ENCODE measurements at regions not wholly inside any gene's neighbourhood (a gene's known extent, or its start where the extent isn't known, plus 50 kb on each side); places are given as distances from the start of the nearest gene placed in this dataset.

DNA sequence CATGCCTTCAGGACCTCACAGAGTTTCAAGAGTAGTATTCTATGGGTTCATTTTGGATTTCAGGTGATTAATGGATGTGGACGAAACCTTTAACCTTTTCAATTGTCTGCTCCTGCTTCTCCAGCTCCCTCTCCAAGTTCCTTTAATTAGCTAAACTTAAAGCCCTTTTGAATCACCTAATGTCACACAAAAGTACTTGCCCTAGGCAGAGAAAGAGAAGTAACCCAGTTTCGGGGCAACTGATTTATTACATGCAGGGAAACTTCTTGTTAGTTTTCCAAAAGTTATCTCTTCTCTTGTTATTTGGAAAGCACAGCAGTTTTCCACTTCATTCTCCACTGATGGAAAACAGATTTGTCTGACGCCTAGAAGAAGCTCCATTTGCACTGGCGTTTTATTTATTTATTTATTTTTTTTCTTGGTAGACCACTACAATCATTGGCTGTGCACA lies 407.7 kb upstream of the JARID2 start:
- DNase-seq (ENCODE audit: low spot score) (no peak), ATAC-seq (ENCODE audit: low FRiP score) (no peak)
- TF ChIP-seq, protein P1, sequence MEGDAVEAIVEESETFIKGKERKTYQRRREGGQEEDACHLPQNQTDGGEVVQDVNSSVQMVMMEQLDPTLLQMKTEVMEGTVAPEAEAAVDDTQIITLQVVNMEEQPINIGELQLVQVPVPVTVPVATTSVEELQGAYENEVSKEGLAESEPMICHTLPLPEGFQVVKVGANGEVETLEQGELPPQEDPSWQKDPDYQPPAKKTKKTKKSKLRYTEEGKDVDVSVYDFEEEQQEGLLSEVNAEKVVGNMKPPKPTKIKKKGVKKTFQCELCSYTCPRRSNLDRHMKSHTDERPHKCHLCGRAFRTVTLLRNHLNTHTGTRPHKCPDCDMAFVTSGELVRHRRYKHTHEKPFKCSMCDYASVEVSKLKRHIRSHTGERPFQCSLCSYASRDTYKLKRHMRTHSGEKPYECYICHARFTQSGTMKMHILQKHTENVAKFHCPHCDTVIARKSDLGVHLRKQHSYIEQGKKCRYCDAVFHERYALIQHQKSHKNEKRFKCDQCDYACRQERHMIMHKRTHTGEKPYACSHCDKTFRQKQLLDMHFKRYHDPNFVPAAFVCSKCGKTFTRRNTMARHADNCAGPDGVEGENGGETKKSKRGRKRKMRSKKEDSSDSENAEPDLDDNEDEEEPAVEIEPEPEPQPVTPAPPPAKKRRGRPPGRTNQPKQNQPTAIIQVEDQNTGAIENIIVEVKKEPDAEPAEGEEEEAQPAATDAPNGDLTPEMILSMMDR (IDR thresholded peaks at IDR 0.05) = no peak

DNA sequence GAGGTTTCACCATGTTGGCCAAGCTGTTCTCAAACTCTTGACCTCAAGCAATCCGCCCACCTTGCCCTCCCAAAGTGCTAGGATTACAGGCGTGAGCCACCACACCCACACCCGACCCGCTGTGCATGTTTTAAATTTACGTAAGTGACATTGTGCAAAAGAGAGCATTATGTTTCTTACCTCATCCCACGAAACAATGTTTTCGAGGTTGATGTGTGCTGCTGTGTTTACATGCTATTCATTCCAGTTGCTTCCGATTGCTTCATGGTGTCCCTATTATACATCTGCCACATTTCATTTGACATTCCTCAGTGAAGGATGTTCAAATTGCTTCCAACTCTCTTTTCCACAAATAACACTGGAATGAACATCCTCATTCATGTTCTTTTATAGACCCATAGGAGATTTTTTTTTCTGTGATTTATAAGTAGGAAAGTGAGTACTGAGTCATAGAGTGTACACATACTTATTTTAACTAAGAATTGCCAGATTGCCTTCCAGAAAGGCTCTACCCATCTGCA lies 403.9 kb upstream of the JARID2 start:
- no peak for DNase-seq (ENCODE audit: low spot score)
- peak; percentile 71 for ATAC-seq (ENCODE audit: low FRiP score)
- TF ChIP-seq, protein P1 (IDR thresholded peaks at IDR 0.05) = no peak

DNA sequence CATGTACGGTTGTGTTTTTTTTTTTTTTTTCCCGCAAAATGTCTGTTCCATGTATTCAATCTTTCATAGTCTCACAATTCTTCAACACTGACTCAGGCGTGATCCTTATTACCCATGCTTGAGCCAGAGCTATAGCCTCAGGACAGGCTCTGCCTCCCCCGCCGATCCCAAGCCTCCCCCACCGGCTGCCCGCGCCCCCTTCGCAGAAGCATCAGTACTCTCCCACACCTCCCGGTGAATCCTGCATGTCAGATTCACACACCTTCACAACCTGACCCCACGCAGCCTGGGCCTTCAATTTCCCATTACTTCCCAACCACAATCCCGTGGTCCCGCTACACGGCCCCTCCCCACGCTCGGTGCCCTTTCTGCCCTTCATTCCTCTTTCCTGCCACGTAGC lies 401.5 kb upstream of the JARID2 start:
- DNase-seq (ENCODE audit: low spot score) = no peak
- ATAC-seq (ENCODE audit: low FRiP score) = no peak
- TF ChIP-seq, protein P1 (IDR thresholded peaks at IDR 0.05) = no peak

DNA sequence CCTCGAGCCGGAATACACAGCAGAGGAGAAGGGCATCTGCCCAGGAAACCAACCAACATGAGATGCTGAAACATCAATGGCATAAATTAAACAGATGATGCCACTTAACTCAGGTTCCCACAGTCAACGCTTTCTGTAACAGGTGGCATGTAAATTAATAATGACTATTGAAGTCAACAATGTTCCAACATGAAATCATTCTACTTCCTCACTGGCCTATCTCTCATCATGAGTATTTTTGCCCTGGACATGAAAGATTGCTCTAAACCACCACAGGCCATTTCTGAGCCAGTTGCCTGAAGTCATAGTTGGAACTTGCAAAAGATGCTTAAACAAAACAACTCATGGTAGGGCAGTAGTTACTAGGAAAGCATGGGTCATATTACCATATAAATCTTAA lies 397.9 kb upstream of the JARID2 start:
- DNase-seq (ENCODE audit: low spot score) = no peak
- no peak for ATAC-seq (ENCODE audit: low FRiP score)
- TF ChIP-seq, protein P1 (IDR thresholded peaks at IDR 0.05) = no peak

DNA sequence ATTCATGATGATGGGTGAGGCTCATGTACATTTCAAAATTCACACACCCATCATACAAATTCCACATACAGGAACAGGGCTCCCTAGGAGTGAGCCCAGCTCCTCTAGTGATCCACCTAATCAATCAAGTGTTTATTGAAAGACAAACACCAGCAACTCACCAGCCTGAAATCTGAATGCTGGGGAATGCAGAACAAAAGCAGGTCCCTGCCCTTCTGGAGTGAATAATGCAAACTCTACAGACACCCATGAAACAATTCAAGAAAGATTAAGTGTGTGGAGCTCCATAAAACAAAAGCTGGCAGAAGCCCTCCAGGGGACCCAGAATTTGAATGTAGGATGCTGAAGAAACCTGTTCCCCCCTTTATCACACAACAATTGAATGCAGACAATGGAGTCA lies 396.7 kb upstream of the JARID2 start:
- DNase-seq (ENCODE audit: low spot score) (no peak), ATAC-seq (ENCODE audit: low FRiP score) (no peak)
- TF ChIP-seq, protein P1 (IDR thresholded peaks at IDR 0.05) = no peak

DNA sequence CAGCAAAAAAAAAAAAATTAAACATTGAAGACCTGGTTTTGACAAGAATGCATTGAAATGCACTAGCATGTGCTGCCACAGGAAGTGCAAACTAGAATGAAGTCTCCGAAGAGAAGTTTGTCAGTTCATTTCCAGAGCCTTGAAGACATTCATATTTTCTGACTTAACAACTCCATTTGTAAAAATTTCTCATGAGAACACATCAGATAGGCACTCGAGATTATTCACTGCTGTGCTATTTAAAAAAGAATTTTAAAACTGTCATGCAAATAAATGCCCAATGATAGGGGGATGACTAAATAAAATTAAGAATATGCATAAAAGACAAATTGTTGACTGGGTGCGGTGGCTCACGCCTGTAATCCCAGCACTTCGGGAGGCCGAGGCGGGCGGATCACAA lies 394.6 kb upstream of the JARID2 start:
- no peak for ATAC-seq (ENCODE audit: low FRiP score)
- no peak for DNase-seq (ENCODE audit: low spot score)
- TF ChIP-seq, protein P1 (IDR thresholded peaks at IDR 0.05) = no peak

DNA sequence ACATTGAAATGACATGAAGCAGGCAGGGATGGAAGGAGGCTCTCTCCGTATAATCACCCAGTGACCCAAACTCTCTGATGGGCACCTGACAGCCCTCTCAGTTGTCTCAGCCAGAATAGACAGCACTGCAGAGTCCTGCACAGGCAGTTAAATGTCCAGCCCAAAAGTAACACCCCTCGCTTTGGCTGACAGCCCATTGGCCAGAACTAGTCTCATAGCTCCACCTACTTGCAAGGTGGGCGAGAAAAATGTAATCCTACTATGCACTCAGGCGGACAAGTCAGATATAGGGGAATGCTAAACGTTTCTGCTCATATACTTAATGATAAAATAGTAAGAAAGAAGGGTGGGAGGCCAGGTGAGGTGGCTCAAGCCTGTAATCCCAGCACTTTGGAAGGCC lies 393.5 kb upstream of the JARID2 start:
- no peak for ATAC-seq (ENCODE audit: low FRiP score)
- no peak for DNase-seq (ENCODE audit: low spot score)
- TF ChIP-seq, protein P1 (IDR thresholded peaks at IDR 0.05) = no peak

Measured in omental fat pad (tissue), 3 donors.